Spinal cord (tissue), 9 donors: ENCODE measurements at regions not wholly inside any gene's neighbourhood (a gene's known extent, or its start where the extent isn't known, plus 50 kb on each side); places are given as distances from the start of the nearest gene placed in this dataset.
A peak's percentile ranks its signal among the peaks of the same experiment; 100 is the strongest.

Experiments used
- DNase-seq, 6 donors: peaks; one replicate each; pipeline versions ENCODE4 v3.0.0 to v3.0.0-alpha.2; 2013 to 2015; ENCODE audit warnings: low spot score in 6 of 6, low read depth in 4 of 6
- H3K27ac ChIP-seq: one replicate; pipeline ENCODE4 v1.5.1; 2013; ENCODE audit warnings: low read depth, low read length, control low read depth
- H3K27me3 ChIP-seq: one replicate; pipeline ENCODE4 v1.6.1; 2013; ENCODE audit warnings: low read length; ENCODE audit not compliant: control insufficient read depth, insufficient read depth
- H3K36me3 ChIP-seq: one replicate; pipeline ENCODE4 v1.6.1; 2013; ENCODE audit warnings: low read length; ENCODE audit not compliant: control insufficient read depth, insufficient read depth
- H3K4me1 ChIP-seq: one replicate; pipeline ENCODE4 v1.6.1; 2013; ENCODE audit warnings: low read length; ENCODE audit not compliant: control insufficient read depth, insufficient read depth
- H3K4me3 ChIP-seq: one replicate; pipeline ENCODE4 v1.5.1; 2013; ENCODE audit warnings: low read depth, low read length, control low read depth
- H3K9me3 ChIP-seq: one replicate; pipeline ENCODE4 v1.6.1; 2013; ENCODE audit warnings: low read length; ENCODE audit not compliant: control insufficient read depth, insufficient read depth
- WGBS: methylation state at CpG from one replicate; pipeline ENCODE4 v1.1.5; 2013; ENCODE audit warnings: missing lambda C conversion rate; ENCODE audit not compliant: insufficient coverage; 5-methylcytosine and 5-hydroxymethylcytosine counted together
- donor health status: healthy.

DNA sequence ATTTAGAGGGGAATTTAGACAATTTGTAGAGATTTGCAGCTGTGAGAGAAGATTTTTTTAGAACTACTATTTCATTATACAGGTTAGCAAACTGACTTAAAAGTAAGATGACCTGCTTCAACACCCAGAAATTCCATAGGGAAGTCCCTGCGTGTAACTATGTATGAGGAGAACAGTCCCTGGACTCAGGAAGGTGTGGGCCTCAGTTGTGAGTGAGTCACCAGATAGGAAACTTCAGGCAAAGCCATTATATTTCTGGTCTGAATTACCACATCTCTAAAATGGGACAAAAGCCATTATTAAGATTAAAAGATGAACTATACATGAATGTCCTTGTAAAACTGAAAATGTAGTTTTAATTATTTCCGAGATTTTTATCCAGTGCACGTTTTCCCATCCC, 488.3 kb upstream of the GOLIM4 start:
- no peaks in the 10 kb centered on the region for H3K9me3 ChIP-seq
- H3K4me3 ChIP-seq, result no peak overlapping the region
- no peaks in the 10 kb centered on the region for H3K4me1 ChIP-seq
- H3K27me3 ChIP-seq, result no peaks in the 10 kb centered on the region
- DNase-seq, result no peak
- no peaks in the 10 kb centered on the region for H3K36me3 ChIP-seq
- no CpG with 5 or more reads among the region's 3 CpGs for WGBS
- no peak overlapping the region for H3K27ac ChIP-seq

DNA sequence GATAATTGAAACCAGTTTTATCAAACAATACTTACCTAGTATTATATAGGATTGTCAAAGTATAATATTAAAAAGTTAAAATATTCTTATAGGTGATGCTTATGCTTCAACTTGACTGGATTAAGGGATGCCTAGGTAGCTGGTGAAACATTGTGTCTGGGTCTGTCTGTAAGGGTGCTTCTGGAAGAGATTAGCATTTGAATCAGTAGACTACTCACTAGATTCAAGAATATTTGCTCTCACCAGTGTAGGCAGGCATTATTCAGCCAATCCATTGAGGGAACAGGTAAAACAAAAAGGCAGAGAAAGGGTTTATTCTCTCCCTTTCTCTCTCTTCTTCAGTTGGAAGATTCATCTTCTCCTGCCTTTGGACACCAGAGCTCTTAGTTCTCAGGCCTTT, 486.8 kb upstream of the GOLIM4 start:
- Histone ChIP-seq H3K9me3 (no peaks in the 10 kb centered on the region), H3K27ac (peak overlapping the region; percentile 69), H3K4me3 (no peak overlapping the region), H3K4me1 (no peaks in the 10 kb centered on the region), H3K27me3 (no peaks in the 10 kb centered on the region), H3K36me3 (no peaks in the 10 kb centered on the region)
- DNase-seq, result no peak

DNA sequence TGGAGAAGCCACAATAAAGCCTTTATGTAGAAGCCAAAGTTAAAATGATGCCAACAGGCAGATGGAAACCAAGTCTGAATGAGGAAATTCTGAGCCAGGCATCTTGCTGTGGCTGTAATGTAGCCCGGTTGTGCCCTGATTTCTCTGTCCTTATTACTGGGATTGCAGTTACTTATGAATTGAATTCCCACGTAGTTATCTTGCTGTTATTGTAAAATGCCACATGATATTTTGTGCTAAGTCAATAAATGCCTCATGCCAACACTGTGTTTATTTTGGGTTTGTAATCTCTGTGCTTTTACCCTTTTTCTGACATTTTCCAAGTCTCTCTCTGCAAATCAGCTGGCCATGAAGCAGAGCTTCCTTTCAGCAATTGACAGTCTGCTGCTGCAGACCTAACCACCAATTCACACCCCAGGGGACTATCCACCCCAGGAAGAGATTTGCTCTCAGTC, 486.1 kb upstream of the GOLIM4 start:
- no peaks in the 10 kb centered on the region for H3K27me3 ChIP-seq
- no peaks in the 10 kb centered on the region for H3K4me1 ChIP-seq
- H3K27ac ChIP-seq, result peak overlapping the region; percentile 69
- H3K36me3 ChIP-seq, result no peaks in the 10 kb centered on the region
- no peak overlapping the region for H3K4me3 ChIP-seq
- 10% methylated on average over 2 of the region's 2 CpGs for WGBS
- peak; percentile 49 to 89 (median 64) for DNase-seq
- no peaks in the 10 kb centered on the region for H3K9me3 ChIP-seq

DNA sequence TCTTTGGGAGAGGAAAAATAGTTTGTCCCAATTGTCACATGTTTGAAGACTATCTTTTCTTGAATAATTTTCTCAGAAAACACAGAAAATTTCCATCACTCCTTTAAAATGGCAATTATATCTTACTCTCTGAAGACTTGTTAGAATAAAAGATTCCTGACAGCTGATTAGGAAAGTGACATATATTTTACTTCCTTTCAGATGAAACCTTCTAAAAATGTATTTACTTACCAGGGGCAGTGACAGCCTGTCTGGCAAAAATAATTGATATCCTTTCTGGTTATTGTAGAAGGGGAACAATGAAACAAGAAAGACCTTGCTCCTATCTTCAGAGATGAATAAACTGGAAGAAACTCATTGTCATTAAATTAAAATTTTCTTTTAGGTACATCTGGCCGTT, 483.3 kb upstream of the GOLIM4 start:
- Histone ChIP-seq H3K27ac (no peak overlapping the region), H3K4me3 (no peak overlapping the region), H3K36me3 (no peaks in the 10 kb centered on the region), H3K4me1 (no peaks in the 10 kb centered on the region), H3K27me3 (no peaks in the 10 kb centered on the region), H3K9me3 (no peaks in the 10 kb centered on the region)
- no CpG with 5 or more reads among the region's 1 CpG for WGBS
- DNase-seq, result no peak

DNA sequence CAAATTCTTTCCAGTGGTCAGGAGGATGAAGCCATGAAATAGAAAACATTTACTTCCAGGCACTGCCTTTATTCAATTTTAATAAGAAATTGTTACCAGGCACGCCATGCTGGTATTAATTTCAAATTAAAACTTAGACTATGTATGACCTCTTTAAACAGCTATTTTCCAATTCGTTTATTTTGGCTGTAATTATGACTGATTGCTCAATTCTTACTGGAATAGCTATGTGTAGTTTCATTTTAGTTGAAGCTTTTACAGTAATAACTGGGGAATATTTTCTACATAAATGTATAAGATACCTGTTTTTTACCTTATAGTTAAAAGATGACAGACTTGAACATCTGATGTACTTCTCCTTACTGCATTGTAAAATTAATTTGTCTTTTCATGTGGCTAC, 480.0 kb upstream of the GOLIM4 start:
- DNase-seq, result no peak
- Histone ChIP-seq H3K27ac (no peak overlapping the region), H3K4me3 (no peak overlapping the region), H3K9me3 (no peaks in the 10 kb centered on the region), H3K4me1 (no peaks in the 10 kb centered on the region), H3K36me3 (no peaks in the 10 kb centered on the region), H3K27me3 (no peaks in the 10 kb centered on the region)
- no CpG with 5 or more reads among the region's 2 CpGs for WGBS

DNA sequence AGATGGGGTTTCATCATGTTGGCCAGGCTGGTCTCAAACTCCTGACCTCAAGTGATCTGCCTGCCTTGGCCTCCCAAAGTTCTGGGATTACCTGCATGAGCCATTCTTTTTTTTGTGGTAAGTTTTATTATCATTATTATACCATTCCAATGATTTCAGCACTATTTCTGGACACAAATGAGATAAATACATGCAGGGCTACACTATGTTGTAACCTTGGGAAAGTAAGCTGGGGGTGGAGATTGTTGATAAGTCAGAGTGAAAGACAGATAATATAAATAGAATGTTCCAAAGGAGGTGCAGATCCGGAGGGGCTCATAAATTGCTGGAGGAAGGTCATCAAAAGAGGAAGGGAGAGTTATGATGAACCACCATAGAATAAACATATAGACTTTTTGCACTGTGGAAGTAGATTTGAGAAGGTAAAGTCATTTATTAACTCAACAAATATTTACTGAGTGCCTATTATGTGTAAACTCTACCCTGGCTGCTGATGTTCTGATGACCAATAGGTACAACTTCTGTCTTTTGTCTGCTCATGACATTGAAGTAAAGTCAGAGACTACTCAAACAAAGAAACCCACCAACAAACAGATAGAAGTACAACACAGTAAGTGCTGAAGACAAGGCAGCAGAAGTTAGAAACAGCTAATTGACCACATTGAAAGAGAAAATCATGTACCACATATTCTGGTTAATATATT, 478.9 kb upstream of the GOLIM4 start:
- no peaks in the 10 kb centered on the region for H3K9me3 ChIP-seq
- no peaks in the 10 kb centered on the region for H3K36me3 ChIP-seq
- DNase-seq, result no peak
- no peak overlapping the region for H3K4me3 ChIP-seq
- no CpG with 5 or more reads among the region's 1 CpG for WGBS
- H3K27me3 ChIP-seq, result no peaks in the 10 kb centered on the region
- H3K27ac ChIP-seq, result no peak overlapping the region
- H3K4me1 ChIP-seq, result no peaks in the 10 kb centered on the region

DNA sequence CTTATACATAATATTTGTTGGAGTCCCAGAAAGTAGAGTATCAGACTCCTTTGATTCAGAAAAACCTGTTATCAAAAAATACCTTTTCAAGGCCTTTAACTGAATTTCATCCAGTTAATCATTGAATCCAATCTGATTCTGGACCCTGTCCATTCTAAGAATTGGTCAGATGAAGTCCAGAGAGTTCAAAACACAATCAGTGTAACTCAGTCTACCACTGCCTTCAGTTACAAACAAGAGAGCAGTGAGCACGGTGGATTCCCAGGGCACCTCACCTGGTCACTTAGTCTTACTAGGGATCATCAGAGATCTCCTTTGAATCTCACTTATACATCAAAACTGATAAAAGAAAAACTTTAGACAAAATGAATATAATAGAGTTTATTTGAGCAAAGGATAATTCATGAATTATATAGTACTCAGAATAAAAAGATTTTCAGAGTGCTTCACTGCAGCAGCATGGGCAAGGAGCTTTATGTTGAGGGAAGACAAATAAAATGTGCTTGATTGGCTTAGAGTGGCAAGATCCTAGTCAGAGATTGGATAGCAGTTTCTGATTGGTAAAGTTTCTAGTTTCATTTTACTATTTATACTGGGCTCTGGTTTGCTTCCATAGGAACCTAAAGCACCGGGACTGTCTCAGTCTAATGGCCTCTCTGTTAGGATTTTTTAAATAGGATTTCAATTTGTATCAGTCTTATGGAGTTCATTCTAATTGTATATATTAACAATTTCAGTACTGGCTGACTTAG, 474.9 kb upstream of the GOLIM4 start:
- no CpG with 5 or more reads among the region's 2 CpGs for WGBS
- no peaks in the 10 kb centered on the region for H3K27me3 ChIP-seq
- H3K36me3 ChIP-seq, result no peaks in the 10 kb centered on the region
- DNase-seq, result no peak
- no peak overlapping the region for H3K4me3 ChIP-seq
- no peak overlapping the region for H3K27ac ChIP-seq
- H3K4me1 ChIP-seq, result no peaks in the 10 kb centered on the region
- no peaks in the 10 kb centered on the region for H3K9me3 ChIP-seq

DNA sequence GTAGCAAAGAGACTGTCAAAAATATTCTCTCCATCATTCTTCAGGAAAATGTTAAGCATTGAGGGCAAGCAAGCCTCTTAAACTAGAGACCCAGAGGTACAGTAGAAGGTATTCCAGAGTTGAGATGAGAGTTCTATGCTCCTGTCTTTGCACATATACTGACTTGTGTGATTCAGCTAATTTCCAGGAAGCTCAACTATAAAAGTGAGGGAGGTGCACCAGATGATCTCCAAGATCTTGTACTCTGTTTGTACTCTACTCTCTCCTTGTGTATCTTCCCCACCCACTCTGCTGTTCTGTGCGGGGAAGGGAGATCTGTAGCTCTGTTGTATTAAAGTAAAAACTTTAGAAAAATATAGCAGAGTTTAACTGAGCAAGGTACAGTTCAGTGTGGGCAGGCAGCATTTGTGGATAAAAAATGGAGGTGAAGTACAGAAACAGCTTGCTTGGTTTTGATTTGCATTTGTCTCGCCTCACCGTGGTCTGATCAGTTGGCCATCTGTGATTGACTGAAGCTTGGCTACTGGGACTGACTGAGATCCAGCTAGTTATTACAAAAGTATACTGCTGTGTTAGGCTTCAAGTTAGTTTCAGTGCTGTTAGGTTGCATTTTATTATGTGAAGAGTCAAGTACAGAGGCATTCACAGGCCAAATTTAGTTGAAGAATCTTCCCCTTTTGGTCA, 463.1 kb upstream of the GOLIM4 start:
- H3K9me3 ChIP-seq, result no peaks in the 10 kb centered on the region
- no peak for DNase-seq
- H3K27ac ChIP-seq, result no peak overlapping the region
- H3K4me1 ChIP-seq, result no peaks in the 10 kb centered on the region
- H3K36me3 ChIP-seq, result no peaks in the 10 kb centered on the region
- WGBS, result 89% methylated on average over 2 of the region's 3 CpGs
- H3K27me3 ChIP-seq, result no peaks in the 10 kb centered on the region
- H3K4me3 ChIP-seq, result no peak overlapping the region

DNA sequence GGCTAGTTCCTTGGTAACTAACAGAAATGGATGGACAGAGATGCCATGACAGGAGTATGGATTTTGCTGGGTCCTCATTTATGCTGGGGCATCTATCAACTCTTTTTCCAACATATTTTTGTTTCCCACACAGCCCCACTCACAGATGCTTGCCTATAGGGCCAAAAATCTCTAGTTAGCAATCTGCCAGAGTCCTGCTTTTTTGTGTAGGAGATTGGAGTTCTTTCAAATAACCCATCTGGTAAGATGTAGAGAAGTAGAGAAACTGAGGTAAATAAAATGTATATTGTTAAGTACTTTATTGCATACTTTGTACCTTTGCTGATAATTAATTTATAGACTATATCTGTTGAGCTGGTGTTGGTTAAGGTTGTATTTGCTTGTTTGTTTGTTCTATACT, 456.5 kb upstream of the GOLIM4 start:
- Histone ChIP-seq H3K27ac (no peak overlapping the region), H3K9me3 (no peaks in the 10 kb centered on the region), H3K36me3 (no peaks in the 10 kb centered on the region), H3K4me3 (no peak overlapping the region), H3K4me1 (no peaks in the 10 kb centered on the region), H3K27me3 (no peaks in the 10 kb centered on the region)
- DNase-seq, result peak in 1 of 6 donors; percentile 54

DNA sequence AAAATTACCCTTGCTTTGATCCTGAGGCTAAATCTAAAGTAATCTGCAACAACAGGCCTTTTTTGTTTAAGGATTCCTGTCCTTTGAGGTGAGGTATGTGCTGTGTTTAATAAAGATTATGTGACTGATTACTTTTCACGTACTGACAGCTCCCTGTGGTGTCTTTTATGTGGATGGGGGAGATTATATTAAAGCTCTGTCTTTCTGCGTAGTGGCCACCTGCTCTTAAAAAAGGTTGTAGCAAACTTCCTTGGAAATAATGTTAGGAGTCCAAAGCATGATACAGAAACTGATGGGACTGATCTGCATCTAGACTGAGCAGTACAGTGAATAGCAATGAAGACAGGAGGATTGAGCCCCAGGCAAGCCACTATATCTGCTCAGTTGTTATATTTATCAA, 453.0 kb upstream of the GOLIM4 start:
- Histone ChIP-seq H3K27me3 (no peaks in the 10 kb centered on the region), H3K4me3 (no peak overlapping the region), H3K27ac (no peak overlapping the region), H3K36me3 (no peaks in the 10 kb centered on the region), H3K9me3 (no peaks in the 10 kb centered on the region), H3K4me1 (peaks cover 12% of the 10 kb centered on the region)
- DNase-seq, result peak in 2 of 6 donors; percentile 6 to 11
- WGBS, result 20% methylated on average over 2 of the region's 2 CpGs
